HepG2 (cell line): ENCODE measurements at regions not wholly inside any gene's neighbourhood (a gene's known extent, or its start where the extent isn't known, plus 50 kb on each side); places are given as distances from the start of the nearest gene placed in this dataset.

Experiments
- KDM5A ChIP-seq: fragments of 200-600 bp; sonication (generic); IDR thresholded peaks from 2 replicates; pipeline ENCODE4 v1.7.0; 2018; ENCODE audit warnings: antibody characterized with exemption, mild to moderate bottlenecking, low read length, borderline replicate concordance
- NFE2L2 ChIP-seq: fragments of 150-350 bp; IDR thresholded peaks from 2 replicates; pipeline ENCODE4 v1.6.1; 2014; ENCODE audit warnings: low read length
- ZBTB21 ChIP-seq: sonication (generic); formaldehyde crosslinking; IDR thresholded peaks from 2 replicates; pipeline ENCODE4 v1.4.0; 2020; ENCODE audit warnings: missing genetic modification reagents
- ZMYM3 ChIP-seq: sonication (generic); formaldehyde crosslinking; IDR thresholded peaks from 2 replicates; pipeline ENCODE4 v1.5.1; 2020; ENCODE audit warnings: mild to moderate bottlenecking, missing genetic modification reagents

GRCh38 chr2:187874786-187875185 lies 320.6 kb upstream of the TFPI start:
- TF ChIP-seq ZBTB21 (CRISPR knock-in tag) (no peak), KDM5A (no peak), ZMYM3 (CRISPR knock-in tag) (no peak), NFE2L2 (no peak)
